ENCODE measurements at regions not wholly inside any gene's neighbourhood (a gene's known extent, or its start where the extent isn't known, plus 50 kb on each side); places are given as distances from the start of the nearest gene placed in this dataset.
"Not testable (repeated sequence)": the region's sequence is repeated elsewhere in the genome, so short reads cannot be mapped to it uniquely, and the experiment has no call there.

GRCh38 chr10:57664815-57665214, 602.9 kb downstream of the IPMK start:
- in situ Hi-C loops (cut with HindIII; ENCODE audit: low pct_ligation_motif_present, low sequenced_read_pairs), result no loop called here
- Histone ChIP-seq H3K4me3 (ENCODE audit: low read depth, low read length) (no peak overlapping the region), H3K36me3 (replicated peaks) (no peaks in the 10 kb centered on the region), H3K27ac (no peak overlapping the region), H3K27me3 (replicated peaks) (no peaks in the 10 kb centered on the region)
- peak; percentile 6 for DNase-seq
- TF ChIP-seq CTCF (IDR thresholded peaks at IDR 0.05; ENCODE audit: low read depth, low read length, missing control alignments), result no peak

- no peak for TF ChIP-seq CTCF (IDR thresholded peaks at IDR 0.05; ENCODE audit: low read depth, low read length, missing control alignments)
- in situ Hi-C loops (cut with HindIII; ENCODE audit: low pct_ligation_motif_present, low sequenced_read_pairs), result no loop called here
- Histone ChIP-seq H3K4me3 (ENCODE audit: low read depth, low read length) (no peak overlapping the region), H3K27me3 (replicated peaks) (no peaks in the 10 kb centered on the region), H3K36me3 (replicated peaks) (no peaks in the 10 kb centered on the region), H3K27ac (no peak overlapping the region)
- no peak for DNase-seq
Observed at GRCh38 chr10:57663401-57663800, 604.3 kb downstream of the IPMK start.

GRCh38 chr10:57661206-57661605, 606.5 kb downstream of the IPMK start:
- Histone ChIP-seq H3K36me3 (replicated peaks) (no peaks in the 10 kb centered on the region), H3K4me3 (ENCODE audit: low read depth, low read length) (no peak overlapping the region), H3K27me3 (replicated peaks) (no peaks in the 10 kb centered on the region), H3K27ac (no peak overlapping the region)
- TF ChIP-seq CTCF (IDR thresholded peaks at IDR 0.05; ENCODE audit: low read depth, low read length, missing control alignments), result no peak
- in situ Hi-C loops (cut with HindIII; ENCODE audit: low pct_ligation_motif_present, low sequenced_read_pairs), result no loop called here
- no peak for DNase-seq

GRCh38 chr10:57657164-57657765, 610.4 kb downstream of the IPMK start:
- no peak overlapping the region for H3K27ac ChIP-seq
- H3K27me3 ChIP-seq (replicated peaks), result no peaks in the 10 kb centered on the region
- H3K4me3 ChIP-seq (ENCODE audit: low read depth, low read length), result no peak overlapping the region
- TF ChIP-seq CTCF (IDR thresholded peaks at IDR 0.05; ENCODE audit: low read depth, low read length, missing control alignments), result peak; percentile 88
- in situ Hi-C loops (cut with HindIII; ENCODE audit: low pct_ligation_motif_present, low sequenced_read_pairs), result no loop called here
- H3K36me3 ChIP-seq (replicated peaks), result no peaks in the 10 kb centered on the region
- peak; percentile 59 for DNase-seq

GRCh38 chr10:57654856-57655255, 612.8 kb downstream of the IPMK start:
- Histone ChIP-seq H3K36me3 (replicated peaks) (no peaks in the 10 kb centered on the region), H3K27me3 (replicated peaks) (no peaks in the 10 kb centered on the region), H3K27ac (no peak overlapping the region), H3K4me3 (ENCODE audit: low read depth, low read length) (no peak overlapping the region)
- in situ Hi-C loops (cut with HindIII; ENCODE audit: low pct_ligation_motif_present, low sequenced_read_pairs), result no loop called here
- no peak for TF ChIP-seq CTCF (IDR thresholded peaks at IDR 0.05; ENCODE audit: low read depth, low read length, missing control alignments)
- no peak for DNase-seq

- H3K27me3 ChIP-seq (replicated peaks); H3K4me3 ChIP-seq (ENCODE audit: low read depth, low read length); H3K27ac ChIP-seq; H3K36me3 ChIP-seq (replicated peaks); in situ Hi-C loops (cut with HindIII; ENCODE audit: low pct_ligation_motif_present, low sequenced_read_pairs); DNase-seq: not testable (repeated sequence)
Observed at GRCh38 chr10:57645108-57645507, 622.6 kb downstream of the IPMK start.

Measured in brain microvascular endothelial cell (primary cell).